ENCODE measurements at regions not wholly inside any gene's neighbourhood (a gene's known extent, or its start where the extent isn't known, plus 50 kb on each side); places are given as distances from the start of the nearest gene placed in this dataset.

DNA sequence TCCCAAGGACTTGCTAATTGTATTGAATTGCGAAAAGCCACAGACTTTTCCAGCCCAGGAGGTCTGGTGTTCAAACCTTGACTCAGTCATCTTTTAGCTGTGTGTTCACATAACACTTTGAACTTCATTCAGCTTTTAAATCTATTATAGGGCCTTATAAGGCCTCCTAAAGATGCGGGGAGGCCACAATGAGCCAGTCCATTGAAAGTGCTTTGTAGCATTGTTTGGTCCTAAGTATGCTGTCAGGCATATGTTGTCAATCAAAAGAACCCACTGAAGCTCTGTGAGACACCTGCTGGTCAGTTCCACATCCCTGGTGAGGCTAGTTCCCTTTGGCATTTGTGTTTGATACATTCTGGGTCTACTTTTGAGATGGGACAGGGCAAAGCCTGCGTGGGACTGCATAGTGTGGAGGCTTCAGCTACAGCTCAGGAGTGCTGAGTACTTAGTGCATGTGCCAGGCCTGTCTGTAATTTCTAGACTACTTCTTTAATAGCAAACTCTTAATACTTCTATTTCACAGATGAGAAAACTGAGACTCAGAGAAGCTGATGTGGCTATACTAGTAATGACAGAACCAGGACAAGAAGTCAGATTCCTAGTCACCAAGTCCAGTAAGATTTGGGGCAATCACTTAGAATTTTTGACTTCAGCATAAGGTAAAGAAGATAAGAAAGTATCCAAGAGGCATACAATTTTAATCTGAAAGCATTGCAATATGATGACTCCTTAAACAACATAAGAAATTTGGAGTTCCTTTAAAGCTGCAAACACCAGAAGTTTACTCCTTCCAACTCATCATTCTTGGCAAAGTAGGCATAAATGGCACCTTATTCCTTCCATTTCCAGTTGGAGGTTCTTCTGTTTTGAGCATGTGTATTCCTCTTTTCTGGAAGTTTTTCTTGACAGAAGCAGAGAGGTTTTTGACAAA, 213.0 kb downstream of the PDCD6IP start:
- no peak for DNase-seq

DNA sequence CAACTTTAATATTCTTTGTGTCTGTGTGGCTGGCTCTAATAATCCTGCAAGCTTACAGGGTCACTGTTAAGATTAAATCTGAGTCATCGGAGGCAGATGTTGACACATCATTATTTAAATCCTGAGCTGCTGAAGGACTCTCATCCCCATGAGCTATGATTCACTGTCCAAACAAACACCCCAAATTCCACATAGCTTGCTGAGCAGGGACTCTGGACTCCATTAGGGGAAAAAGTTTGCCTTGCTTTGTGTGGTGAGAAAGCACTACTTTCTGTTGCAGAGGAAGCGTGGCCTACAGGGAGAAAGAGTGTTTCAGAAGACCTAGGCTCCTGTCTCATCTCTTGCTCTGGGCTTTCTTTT, 213.7 kb downstream of the PDCD6IP start:
- DNase-seq = no peak

DNA sequence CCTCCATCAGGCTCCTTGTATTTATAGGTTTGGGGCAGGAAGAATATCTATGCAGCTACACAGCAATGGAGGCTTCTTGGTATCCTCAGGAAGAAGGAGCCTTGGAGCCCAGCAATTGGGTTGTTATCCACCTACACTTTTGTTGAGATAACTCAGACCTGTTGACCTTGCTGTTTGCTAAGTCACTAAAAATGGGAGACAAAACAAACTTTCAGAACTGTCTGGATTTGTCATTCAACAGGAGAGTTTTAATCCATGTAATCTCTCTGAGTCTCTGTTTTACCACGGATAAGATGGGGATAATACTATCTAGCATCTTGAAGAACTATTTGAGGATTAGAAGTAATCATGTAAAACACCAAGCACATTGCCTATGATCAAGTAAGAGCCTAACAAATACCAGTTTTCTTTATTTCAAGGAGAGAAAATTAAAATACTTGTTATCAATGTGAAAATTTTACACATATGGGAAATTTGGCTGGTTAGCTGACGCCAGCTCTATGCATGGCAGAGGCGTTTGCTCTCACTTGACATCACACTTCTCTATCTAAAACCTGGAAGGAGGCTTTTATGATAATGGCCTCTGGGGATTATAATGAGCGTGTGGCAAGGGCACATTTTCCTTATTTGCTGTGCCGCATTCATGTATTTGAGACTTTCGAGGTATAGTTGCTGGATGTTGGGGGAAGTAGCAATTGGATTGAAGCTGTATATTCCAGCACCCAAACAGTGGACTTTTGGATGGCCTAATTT, 215.6 kb downstream of the PDCD6IP start:
- DNase-seq = no peak

DNA sequence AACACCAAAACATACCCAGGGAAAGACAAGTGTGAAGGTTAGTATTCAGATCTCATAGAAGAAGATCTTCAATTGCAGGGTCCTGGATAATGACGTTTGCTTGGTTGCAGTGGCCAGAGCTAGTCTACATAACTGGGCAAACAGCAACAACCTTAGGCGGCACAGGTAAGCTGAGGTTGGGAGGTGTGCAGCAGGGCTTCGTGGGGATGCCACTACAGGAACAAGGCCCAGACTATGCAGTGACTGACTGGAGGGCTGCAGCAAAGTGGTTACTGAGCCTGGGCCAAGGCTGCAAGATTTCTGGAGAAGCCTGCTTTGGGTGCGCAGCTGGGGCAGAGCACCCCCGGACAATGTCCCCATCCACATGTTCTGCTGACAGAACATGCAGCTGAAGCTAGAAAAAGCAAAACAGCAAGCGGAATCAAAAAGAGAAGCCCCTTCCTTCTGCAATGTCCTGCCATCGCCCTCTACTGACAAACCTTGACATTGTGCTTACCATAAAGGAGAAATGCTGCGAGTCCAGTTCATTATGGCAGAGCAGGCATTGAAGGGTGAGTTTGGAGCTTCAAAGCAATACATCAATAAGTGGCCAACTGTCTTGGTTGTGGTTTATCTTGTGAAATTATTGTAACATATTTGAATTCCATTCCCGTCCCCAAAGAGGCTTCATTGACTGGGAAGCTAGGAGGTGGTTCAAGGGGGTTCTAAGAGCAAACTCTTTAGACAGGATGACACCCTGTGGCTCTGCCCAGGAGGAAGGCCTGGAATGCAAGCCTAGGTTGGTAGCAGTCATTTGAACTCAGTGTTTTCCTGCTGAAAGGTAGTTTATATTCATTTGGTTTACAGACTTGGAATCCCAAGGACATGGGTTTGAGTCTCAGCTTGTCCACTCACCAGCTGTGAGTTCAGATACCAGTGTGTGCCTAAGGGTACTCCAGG, 217.0 kb downstream of the PDCD6IP start:
- no peak for DNase-seq

DNA sequence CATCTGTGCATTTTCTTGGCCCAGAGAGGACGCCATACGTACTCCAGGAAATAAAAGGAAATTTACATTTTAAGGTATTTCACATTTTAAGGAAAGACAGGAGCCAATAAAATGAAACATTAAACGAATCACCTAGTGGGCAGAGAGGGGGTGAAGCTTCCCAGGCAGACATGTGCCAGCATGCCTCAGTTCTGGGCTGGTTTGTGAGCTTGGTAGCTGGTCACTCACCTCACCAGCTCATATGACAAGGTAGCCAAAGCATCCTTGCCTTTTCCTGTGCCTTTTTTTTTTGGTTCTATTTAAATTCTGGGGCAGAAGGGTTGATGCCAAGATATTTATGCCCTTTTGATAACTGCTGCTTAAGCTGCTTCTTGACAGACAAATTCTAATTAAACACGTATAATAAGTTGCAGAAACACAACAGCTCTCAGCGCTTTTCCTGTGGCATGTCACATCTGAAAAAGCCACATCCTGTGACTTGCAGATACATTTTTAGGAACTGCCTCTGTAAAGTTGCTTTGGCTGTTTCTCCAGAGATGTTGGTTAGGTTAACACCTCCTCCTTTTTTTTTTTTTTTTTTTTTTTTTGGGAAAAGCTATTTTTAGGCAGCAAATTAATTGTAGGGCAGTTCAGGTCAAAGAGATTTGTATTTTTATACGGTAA, 218.6 kb downstream of the PDCD6IP start:
- DNase-seq = no peak

DNA sequence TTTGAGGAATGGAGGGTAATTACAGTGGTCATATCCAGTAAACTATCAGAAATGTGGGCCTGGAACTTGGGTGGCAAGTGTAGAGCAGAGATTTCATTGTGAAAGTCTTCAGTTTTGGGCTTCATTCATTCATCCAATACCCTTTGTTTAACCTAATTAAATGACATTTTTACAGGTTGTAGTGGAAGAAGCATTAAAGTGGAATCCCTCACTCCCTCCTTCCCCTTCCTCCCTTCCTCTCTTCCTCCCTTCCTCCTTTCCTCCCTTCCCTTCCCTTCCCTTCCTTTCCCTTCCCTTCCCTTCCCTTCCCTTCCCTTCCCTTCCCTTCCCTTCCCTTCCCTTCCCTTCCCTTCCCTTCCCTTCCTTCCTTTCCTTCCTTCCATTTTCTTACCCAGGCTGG, 219.3 kb downstream of the PDCD6IP start:
- no peak for DNase-seq

DNA sequence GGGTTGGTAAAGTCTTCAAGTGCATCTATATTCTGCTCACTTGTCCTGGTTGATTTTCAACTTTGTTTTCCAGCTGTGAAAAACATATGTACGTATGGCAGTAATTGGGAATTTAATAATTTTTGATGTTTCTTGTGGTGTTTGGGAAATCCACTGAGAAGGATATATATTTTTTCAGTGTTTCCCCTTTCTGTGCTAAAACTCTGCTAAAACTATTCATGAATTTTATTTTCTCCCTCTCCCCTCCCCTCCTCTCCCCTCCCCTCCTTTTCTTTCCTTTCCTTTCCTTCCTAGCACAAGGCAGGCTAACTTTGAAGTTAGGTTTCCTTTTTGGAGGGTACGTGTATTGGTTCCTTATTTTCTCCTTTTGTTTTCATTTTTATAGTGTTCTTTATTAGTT, 220.7 kb downstream of the PDCD6IP start:
- DNase-seq = no peak

DNA sequence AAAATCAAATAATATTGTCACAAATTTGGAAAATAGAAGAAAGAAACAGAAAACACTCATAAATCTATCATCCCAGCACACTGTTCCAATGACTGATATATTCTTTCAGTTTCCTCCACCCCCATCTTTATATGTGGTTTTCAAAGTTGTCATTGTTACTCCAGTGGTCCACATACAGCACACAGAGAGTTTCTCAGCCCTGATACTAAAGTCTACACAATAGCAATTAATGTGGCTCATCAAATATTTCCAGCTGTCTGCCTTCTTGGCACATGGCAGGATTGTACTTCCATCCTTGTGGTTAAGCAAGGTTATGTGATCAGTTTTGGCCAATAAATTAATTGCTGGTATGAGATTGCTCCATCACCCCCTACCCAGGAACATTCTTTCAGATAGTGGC, 221.7 kb downstream of the PDCD6IP start:
- DNase-seq = no peak

DNA sequence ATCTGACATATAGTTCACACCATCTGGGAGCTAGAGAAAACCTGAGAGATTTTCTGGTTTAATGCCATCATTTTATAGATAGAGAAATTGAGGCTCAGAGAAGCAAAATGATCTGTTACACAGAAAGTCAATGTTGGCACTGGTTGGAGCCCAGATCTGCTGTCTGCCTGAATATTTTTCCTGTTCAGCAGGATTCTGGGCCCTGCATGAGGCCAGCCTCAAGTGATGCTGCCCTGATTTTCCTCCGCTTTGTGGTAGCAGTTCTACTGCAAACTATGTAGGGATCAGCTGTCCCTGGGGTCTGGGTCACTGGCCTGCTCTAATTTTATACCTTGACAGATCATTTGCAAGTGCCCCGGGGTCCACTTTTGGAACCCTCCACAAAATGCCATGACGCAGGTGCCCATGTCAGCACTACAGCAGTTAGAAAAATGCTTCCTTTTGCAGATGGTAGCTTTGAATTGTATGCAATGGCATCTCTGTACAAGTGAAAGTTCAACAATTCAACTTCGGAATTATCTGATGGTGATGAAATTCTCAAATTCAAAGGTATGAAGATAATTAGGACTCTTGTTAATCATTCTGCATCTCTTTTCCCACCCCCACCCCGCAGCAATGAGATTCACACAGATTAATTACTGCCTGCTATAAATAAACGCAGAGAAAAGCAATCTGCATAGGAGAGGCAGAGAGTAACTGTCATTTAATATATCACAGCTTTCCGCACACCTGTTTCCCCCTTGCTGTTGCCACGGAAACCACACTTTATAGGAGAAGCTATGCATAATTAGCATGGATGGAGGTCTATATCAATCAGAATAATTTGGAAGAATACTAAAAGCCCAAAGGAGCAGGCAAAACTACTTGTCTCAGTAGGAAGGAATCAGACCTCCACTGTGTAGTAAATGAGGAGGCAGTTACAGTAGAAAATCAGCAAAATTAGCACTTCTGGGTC, 222.6 kb downstream of the PDCD6IP start:
- DNase-seq = no peak

DNA sequence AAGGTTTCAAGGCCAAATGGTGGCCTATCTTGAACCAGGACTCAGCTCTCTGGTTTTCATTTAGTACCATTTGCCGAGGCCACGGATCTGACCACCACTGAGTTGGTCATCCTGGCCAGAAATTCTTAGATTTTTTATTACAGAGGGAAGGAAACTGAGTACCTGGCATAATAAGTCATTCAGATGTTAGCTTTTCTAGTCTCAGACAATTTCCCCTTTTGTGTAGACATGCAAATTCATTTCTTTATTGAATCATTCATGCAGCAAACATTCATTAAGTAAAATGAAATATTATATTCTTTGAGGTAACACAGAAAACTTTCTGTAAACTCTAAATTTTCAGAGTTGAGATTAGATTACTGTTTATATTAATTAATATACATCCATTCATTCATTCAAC, 223.7 kb downstream of the PDCD6IP start:
- DNase-seq = no peak

DNA sequence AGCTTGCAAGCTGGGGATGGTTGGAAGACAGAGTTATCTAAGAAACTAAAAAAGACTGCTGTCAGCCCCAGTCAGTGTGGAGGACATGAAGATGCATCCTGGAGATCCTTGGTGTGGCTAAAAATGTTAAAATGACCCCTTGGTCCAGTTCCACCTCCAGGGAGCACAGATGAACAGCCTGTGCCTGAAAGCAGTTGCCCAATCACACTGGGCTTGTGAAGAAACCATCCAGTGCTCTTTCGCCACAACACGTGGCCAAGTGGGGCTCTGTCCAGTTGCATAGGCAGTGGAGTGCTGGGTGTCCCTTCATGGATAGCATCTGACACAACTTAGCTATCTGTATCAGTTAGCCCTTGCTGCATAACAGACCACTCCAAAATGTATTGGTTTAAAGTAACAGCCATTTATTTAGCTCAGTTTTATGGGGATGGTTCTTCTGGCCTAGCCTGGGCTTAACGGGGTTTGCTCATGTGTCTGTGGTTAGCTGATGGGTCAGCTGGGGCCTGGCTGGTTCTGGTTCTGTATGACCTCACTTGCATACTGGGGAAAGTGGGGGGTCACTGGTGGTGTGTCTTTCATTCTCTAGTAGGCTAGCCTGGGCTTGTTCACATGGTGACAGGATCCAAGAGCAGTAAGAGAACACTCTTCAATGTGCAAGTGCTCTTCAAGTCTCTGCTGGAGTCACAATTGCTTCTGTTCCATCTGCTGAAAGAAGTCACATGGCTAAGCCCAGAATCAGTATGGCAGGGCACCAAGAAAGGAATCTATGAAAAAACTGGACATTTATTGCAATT, 226.2 kb downstream of the PDCD6IP start:
- DNase-seq = no peak

DNA sequence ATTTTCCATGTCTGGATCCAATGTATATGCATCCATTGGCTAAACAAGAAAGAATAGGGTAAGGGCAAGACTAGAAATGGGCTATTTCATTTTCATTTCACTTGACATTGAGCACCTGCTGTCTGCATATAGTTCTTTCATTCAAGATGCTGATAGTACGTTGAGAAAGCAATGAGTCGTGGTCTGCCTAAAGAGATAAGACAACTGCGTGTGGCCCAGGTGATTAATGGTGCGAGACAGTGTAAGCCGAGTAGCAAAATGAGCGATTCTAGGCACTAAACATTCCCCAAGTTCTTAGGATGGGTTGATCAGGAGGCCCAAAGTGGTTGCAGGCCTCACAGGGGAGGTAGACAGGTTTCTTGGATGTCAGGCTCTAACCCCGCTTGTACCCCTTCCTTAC, 235.4 kb downstream of the PDCD6IP start:
- DNase-seq = no peak

DNA sequence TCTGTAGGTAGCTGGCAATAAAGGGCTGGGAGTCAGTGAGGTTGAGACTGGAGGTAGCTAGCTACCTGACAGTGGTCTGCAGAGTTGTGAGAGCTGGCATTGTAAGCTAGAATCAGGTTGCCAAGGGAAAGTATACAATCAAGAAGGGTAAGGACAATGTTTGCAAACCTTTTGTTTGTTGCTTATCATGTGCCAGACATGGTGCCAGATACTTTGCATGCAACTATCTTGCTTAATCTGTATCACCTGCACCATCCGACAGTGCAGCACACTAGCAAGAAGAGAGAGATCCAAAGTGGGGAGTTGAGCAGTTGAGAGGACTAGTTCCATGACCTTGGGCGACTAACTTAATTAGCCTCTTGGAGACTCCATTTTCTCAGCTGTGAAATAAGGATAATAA, 236.4 kb downstream of the PDCD6IP start:
- DNase-seq = no peak

DNA sequence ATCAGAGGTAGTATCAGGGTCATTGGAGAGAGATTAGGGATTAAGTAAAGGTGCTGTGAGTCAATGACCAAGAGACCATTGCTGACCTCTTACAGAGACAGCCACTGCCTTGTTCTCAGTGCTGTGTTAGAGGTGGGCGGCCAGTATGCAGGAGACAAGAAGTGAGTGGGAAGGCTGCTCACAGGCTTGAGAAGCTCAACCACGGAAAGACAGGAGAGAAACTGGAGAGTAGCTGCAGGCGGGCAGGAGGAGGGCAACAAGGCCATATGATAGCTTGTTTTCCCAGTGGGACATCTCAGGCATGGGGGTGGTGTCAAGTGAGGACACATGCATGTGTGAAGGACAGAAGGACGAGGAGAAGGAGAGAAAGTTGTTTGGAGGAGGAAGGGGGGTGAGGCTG, 237.3 kb downstream of the PDCD6IP start:
- no peak for DNase-seq

DNA sequence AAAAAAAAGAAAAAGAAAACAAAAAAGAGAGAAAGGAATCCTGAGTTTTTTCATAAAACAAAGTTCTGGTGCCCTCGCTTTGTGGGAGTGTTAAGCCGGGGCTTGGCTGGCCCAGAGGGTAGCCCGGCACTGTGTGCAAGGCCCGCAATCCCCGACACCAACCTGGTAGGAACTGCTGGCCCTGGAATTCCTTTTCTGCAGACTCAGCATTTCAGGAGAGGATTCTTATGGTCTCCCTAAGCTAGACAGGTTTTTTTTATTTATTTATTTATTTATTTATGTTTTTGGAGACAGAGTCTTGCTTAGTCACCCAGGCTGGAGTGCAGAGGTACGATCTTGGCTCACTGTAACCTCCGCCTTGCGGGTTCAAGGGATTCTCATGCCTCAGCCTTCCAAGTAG, 238.8 kb downstream of the PDCD6IP start:
- DNase-seq = no peak

DNA sequence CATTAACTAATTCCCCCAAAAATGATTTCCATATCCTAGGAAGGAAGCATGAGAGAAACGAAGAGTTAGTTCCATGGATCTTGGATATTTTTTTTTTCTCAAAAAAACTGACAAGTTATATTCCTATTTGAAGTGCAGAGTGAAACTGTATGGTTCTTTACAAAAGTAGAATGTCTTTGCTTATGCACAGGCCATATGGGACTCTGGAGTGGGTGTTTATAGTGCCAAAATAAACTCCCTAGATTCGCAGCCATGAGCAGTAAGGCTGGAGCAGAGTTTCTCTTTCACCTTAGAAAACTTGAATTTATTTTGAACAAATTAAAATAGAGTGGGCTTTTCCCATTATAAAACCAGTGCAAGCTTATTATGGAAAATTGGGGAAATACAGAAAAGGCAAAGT, 239.7 kb downstream of the PDCD6IP start:
- no peak for DNase-seq

DNA sequence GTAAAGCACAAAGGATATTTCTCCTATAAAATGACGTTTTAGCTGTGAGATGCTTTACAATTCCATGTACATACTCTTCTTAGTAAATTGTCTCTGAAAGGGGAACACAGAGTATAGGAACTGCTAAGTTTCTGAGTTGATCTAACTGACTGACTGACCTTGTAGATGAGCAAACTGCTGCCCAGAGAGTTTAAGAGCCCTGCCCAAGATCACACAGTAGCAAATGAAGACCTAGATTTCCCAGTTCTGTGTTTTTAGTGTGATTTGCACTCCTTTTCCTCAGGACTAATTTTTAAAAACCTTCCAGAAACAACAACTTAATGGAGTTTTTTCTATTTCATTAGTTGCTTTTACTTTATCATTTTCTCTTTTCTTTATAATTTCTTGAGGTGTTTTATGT, 247.7 kb downstream of the PDCD6IP start:
- DNase-seq = no peak

DNA sequence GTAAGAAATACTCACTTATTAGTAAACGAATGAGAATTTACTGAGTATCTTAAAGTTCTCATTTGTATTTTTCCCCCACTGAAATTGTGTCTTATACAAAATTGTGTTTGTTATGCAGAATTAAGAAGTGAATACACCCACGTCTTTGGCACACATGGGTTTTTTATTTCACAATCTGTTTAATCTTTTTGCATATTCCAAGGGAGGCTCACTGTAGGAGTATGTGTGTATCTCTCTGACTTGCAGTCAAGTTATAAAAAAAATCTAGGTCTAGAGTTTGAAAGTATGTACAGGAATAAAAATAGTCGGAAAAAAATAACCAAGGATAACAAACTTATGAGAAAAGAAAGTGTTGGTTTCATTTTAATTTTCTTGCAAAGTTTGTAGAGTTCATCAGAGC, 255.2 kb downstream of the PDCD6IP start:
- no peak for DNase-seq

DNA sequence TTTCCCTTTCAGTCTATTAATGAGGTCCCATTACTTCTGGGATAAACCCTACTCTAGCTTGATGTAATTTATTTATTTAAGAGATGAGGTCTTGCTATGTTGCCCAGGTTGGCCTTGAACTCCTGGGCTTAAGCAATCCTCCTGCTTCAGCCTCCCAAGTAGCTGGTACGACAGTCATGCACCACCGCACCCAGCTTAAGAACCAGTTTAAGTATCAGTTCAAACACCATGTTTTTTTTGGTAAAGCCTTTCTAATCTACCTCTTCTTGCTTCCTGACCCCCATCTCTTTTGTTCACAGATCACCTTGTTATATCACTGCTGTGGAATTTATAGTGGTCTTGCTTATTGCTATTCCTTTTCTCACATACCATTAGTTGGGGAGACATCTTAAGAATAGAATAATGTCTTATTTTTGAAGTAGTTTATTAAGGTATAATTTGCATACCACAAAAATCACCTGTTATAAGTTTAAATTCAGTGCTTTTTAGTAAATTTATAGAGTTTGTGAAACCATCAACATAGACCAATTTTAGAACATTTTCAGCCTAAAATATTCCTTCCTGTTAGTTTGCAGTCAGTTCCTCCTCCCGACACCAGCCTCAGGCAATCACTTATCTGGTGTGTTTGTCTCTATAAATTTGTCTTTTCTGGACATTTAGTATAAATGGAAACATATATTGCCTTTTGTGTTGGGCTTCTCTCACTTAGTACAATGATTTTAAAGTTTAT, 257.9 kb downstream of the PDCD6IP start:
- DNase-seq = no peak

Data from right lung (tissue), 2 donors.